ENCODE measurements at regions not wholly inside any gene's neighbourhood (a gene's known extent, or its start where the extent isn't known, plus 50 kb on each side); places are given as distances from the start of the nearest gene placed in this dataset.

DNA sequence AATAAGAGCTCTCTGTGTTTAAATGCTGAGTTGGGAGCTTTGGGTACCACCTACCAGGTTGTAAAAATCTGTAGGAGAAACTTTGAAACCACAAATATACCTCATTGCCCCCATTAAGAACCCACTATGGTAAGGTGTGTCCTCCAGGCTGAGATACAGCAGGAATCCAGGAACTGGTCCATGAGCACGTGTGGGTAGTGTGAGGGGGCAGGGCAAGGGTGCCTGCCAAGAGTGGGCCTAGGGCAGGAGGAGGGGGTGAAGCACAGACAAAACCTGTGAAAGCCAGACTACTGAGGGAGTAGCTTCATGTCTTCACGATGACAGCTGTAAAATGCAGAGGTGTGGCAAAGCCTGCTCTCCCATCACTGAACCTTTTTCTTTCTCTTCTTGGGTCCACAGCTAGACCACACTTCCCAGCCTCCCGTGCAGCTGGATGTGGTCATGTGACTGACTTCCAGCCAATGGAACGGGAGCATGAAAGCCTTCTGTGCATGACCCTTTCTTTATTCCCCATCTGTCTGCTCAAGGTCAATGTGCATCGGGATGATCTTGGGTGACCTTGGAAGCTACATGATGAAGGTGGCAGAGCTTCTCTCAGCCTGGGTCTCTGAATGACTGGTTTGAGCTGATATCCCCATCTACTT lies 51.1 kb upstream of the POMGNT2 start:
- Histone ChIP-seq H3K9me3 (ENCODE audit: low read depth, low read length, poor library complexity, severe bottlenecking) (no peaks in the 10 kb centered on the region), H3K4me1 (ENCODE audit: insufficient read depth, low read length, poor library complexity, severe bottlenecking) (no peaks in the 10 kb centered on the region), H3K27ac (ENCODE audit: low read depth, low read length, poor library complexity, severe bottlenecking) (no peak overlapping the region), H3K36me3 (ENCODE audit: insufficient read depth, low read length, poor library complexity, severe bottlenecking) (no peaks in the 10 kb centered on the region), H3K27me3 (replicated peaks; ENCODE audit: insufficient read depth, low read depth, low read length, poor library complexity) (no peaks in the 10 kb centered on the region), H3K4me3 (ENCODE audit: low read depth, low read length, poor library complexity, severe bottlenecking) (no peak overlapping the region)
- POLR2A ChIA-PET (ENCODE audit: low non-redundant PET) = no interaction called here
- CTCF ChIA-PET = interaction anchor here (0.5 to 1.6 kb wide), 2 partner anchors 195 to 317 kb away, joined by 4 to 5 read pairs; no protein-coding TSS in a partner anchor
- no TSS peak for BruUV-seq (replicated peaks)
- intact Hi-C loops (cut with micrococcal nuclease; ENCODE audit: unreplicated experiment) = loop anchor here (5.0 to 10.0 kb wide), 2 partner anchors 195 to 348 kb away; no protein-coding TSS in a partner anchor
- DNase-seq (ENCODE audit: low spot score) = no peak
- TF ChIP-seq EZH2 (IDR thresholded peaks at IDR 0.05; ENCODE audit: borderline replicate concordance, low read depth, low read length, poor library complexity, severe bottlenecking) = no peak
- TF ChIP-seq, protein P1, sequence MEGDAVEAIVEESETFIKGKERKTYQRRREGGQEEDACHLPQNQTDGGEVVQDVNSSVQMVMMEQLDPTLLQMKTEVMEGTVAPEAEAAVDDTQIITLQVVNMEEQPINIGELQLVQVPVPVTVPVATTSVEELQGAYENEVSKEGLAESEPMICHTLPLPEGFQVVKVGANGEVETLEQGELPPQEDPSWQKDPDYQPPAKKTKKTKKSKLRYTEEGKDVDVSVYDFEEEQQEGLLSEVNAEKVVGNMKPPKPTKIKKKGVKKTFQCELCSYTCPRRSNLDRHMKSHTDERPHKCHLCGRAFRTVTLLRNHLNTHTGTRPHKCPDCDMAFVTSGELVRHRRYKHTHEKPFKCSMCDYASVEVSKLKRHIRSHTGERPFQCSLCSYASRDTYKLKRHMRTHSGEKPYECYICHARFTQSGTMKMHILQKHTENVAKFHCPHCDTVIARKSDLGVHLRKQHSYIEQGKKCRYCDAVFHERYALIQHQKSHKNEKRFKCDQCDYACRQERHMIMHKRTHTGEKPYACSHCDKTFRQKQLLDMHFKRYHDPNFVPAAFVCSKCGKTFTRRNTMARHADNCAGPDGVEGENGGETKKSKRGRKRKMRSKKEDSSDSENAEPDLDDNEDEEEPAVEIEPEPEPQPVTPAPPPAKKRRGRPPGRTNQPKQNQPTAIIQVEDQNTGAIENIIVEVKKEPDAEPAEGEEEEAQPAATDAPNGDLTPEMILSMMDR (conservative IDR thresholded peaks at IDR 0.05; ENCODE audit: low read depth, low read length) = no peak

DNA sequence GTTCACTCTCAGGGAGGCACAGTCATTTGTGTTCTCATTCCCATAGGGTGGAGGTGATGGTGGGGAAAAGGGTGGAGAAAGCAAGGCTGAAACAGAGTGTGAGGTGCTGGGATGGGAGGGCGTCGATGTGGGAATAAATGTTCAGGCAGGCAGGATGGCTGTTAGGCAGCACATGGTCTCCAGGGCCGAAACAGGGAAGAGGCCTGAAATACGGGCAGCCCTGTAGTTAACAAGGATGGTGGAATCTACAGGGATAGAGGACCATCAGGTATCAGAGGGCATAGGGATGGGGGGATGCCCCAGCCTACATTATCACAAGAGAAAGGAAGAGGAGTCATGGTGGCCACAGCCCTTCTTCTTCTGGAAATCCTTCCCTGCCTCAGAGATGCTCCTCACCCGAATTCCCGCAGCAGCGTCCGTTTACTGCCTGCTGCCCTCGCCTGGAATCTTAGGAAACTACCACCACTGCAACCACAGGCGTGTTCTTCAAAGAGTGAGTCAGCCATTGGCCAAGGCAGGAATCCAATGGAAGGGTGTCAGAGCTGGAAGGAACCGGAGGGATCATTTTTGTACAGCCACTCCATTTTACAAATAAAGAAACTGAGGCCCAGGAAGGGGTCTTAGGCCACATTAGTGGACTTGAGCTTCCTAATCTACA lies 49.7 kb upstream of the POMGNT2 start:
- intact Hi-C loops (cut with micrococcal nuclease; ENCODE audit: unreplicated experiment) = loop anchor here (5.0 to 10.0 kb wide), 2 partner anchors 193 to 349 kb away; no protein-coding TSS in a partner anchor
- peak; percentile 68 for DNase-seq (ENCODE audit: low spot score)
- no peak overlapping the region for H3K4me3 ChIP-seq (ENCODE audit: low read depth, low read length, poor library complexity, severe bottlenecking)
- H3K27me3 ChIP-seq (replicated peaks; ENCODE audit: insufficient read depth, low read depth, low read length, poor library complexity) = no peaks in the 10 kb centered on the region
- no peak for TF ChIP-seq EZH2 (IDR thresholded peaks at IDR 0.05; ENCODE audit: borderline replicate concordance, low read depth, low read length, poor library complexity, severe bottlenecking)
- TF ChIP-seq, protein P1 (conservative IDR thresholded peaks at IDR 0.05; ENCODE audit: low read depth, low read length) = peak; percentile 51
- CTCF ChIA-PET = interaction anchor here (1.6 kb wide), 1 partner anchor 194 kb away, joined by 4 read pairs; no protein-coding TSS in a partner anchor
- no peak overlapping the region for H3K27ac ChIP-seq (ENCODE audit: low read depth, low read length, poor library complexity, severe bottlenecking)
- POLR2A ChIA-PET (ENCODE audit: low non-redundant PET) = no interaction called here
- no TSS peak for BruUV-seq (replicated peaks)
- no peaks in the 10 kb centered on the region for H3K4me1 ChIP-seq (ENCODE audit: insufficient read depth, low read length, poor library complexity, severe bottlenecking)
- no peaks in the 10 kb centered on the region for H3K36me3 ChIP-seq (ENCODE audit: insufficient read depth, low read length, poor library complexity, severe bottlenecking)
- no peaks in the 10 kb centered on the region for H3K9me3 ChIP-seq (ENCODE audit: low read depth, low read length, poor library complexity, severe bottlenecking)

Measured in A673 (cell line).